Globus pallidus (tissue), 1 donor: ENCODE measurements at regions not wholly inside any gene's neighbourhood (a gene's known extent, or its start where the extent isn't known, plus 50 kb on each side); places are given as distances from the start of the nearest gene placed in this dataset.

Experiments
- DNase-seq: peaks from one replicate; pipeline ENCODE4 v3.0.0-alpha.2; 2015; ENCODE audit warnings: low spot score

GRCh38 chr7:10908600-10908999 is 65.1 kb upstream of the PHF14 start:
- DNase-seq = no peak

GRCh38 chr7:10910447-10910846 is 63.2 kb upstream of the PHF14 start:
- DNase-seq = no peak

- no peak for DNase-seq
Measured at GRCh38 chr7:10912077-10912476, 61.6 kb upstream of the PHF14 start.

- peak; percentile 6 for DNase-seq
Measured at GRCh38 chr7:10913457-10913856, 60.2 kb upstream of the PHF14 start.

GRCh38 chr7:10918093-10918590 is 55.5 kb upstream of the PHF14 start:
- DNase-seq = no peak

- DNase-seq = no peak
Measured at GRCh38 chr7:10919923-10920322, 53.7 kb upstream of the PHF14 start.
